ENCODE measurements at regions not wholly inside any gene's neighbourhood (a gene's known extent, or its start where the extent isn't known, plus 50 kb on each side); places are given as distances from the start of the nearest gene placed in this dataset.
"Not testable (repeated sequence)": the region's sequence is repeated elsewhere in the genome, so short reads cannot be mapped to it uniquely, and the experiment has no call there.

DNA sequence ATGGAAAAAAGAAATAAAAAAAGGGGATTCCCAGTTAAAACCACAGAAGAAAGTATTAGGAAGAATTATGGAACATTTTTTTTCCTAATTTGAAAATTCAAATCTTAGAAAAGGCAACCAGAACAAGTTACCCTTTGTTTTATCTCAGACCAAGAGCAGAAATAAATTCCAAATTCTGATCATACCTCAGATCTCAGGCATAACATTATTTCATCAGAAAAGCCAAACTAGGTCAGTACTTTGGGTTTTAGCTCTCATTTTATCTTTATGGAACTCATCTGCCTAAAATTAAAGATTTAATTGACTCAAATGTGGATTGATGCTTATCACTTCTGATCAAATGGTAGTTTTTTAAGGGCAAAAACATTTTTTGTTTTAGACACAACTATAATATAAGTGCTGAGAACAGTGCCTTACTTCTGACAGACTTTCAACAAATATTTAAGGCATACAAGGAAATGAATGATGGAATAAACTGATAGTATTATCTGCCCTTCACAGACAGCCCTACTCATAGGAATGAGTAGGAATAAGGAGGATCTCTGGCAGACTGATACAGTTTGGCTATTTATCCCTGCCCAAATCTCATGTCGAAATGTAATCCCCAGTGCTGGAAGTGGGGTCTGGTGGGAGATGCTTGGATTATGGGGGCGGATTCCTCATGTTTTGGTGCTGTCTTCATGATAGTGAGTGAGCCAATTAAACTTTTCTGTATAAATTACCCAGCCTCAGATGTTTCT is 245.3 kb upstream of the PITX2 start:
- TF ChIP-seq, protein P1, sequence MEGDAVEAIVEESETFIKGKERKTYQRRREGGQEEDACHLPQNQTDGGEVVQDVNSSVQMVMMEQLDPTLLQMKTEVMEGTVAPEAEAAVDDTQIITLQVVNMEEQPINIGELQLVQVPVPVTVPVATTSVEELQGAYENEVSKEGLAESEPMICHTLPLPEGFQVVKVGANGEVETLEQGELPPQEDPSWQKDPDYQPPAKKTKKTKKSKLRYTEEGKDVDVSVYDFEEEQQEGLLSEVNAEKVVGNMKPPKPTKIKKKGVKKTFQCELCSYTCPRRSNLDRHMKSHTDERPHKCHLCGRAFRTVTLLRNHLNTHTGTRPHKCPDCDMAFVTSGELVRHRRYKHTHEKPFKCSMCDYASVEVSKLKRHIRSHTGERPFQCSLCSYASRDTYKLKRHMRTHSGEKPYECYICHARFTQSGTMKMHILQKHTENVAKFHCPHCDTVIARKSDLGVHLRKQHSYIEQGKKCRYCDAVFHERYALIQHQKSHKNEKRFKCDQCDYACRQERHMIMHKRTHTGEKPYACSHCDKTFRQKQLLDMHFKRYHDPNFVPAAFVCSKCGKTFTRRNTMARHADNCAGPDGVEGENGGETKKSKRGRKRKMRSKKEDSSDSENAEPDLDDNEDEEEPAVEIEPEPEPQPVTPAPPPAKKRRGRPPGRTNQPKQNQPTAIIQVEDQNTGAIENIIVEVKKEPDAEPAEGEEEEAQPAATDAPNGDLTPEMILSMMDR (IDR thresholded peaks at IDR 0.05; ENCODE audit: unreplicated experiment), result no peak
- Mint-ChIP-seq H3K36me3 (ENCODE audit: low read depth, unreplicated experiment) (no peaks in the 10 kb centered on the region), H3K4me1 (ENCODE audit: unreplicated experiment) (no peaks in the 10 kb centered on the region), H3K27me3 (ENCODE audit: unreplicated experiment) (no peaks in the 10 kb centered on the region), H3K4me3 (ENCODE audit: unreplicated experiment) (no peak overlapping the region), H3K27ac (ENCODE audit: unreplicated experiment) (no peak overlapping the region), H3K9me3 (ENCODE audit: unreplicated experiment) (no peaks in the 10 kb centered on the region)
- no peak for DNase-seq (ENCODE audit: low spot score)

DNA sequence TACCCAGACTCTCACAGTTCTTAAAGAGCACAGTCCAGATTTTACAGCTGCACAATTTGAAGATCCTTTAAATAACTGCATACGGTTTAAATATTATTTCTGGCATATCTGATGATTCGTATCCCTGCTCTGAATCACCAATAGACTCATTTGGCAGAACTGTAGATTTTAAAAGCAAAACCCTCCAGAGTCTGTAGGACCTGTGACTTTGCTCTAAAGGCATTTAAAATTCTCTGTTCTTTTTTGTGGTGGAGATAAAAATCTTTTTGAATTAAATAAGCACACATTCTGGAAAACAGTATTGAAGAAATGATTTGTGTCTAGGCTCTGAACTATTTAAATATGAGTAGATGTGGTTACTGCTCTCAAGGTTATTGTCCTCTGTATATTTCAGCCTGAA is 246.2 kb upstream of the PITX2 start:
- Mint-ChIP-seq H3K36me3 (ENCODE audit: low read depth, unreplicated experiment) (no peaks in the 10 kb centered on the region), H3K27me3 (ENCODE audit: unreplicated experiment) (no peaks in the 10 kb centered on the region), H3K27ac (ENCODE audit: unreplicated experiment) (no peak overlapping the region), H3K9me3 (ENCODE audit: unreplicated experiment) (no peaks in the 10 kb centered on the region), H3K4me3 (ENCODE audit: unreplicated experiment) (no peak overlapping the region), H3K4me1 (ENCODE audit: unreplicated experiment) (no peaks in the 10 kb centered on the region)
- DNase-seq (ENCODE audit: low spot score), result no peak
- TF ChIP-seq, protein P1 (IDR thresholded peaks at IDR 0.05; ENCODE audit: unreplicated experiment), result no peak

DNA sequence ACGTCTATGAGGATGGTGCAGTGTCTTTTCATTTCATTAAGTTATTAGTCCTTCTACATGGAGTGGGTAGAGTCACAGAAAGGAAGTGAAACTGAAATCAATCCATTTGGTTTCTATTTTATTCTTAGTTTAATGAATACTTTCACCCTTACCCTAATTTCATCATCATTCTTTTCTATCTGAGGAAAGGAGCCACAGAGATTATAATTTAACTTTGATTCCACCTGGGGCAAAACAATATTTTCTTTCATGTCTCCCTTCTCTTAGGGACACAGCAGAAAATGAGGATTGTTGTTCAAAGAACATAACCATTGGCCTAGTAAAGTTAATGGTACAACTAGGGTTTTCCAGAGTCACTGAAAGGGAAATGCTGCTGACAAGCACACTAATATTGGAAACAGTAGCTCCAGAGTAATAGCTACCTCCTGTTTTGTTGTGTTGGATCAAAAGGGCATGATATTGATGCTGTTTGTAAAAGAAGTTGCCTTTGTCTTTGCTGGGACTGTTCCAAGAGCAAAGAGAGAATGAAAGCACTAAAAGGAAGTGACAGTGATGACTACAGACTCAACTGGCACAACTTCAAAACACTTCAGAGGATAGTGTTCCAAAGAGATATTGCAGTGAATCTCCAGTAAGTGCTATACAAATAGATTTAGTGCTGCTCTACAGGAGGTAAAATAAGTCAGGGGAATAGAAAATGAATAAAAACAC is 247.1 kb upstream of the PITX2 start:
- Mint-ChIP-seq H3K4me1 (ENCODE audit: unreplicated experiment) (no peaks in the 10 kb centered on the region), H3K27me3 (ENCODE audit: unreplicated experiment) (no peaks in the 10 kb centered on the region), H3K36me3 (ENCODE audit: low read depth, unreplicated experiment) (no peaks in the 10 kb centered on the region), H3K27ac (ENCODE audit: unreplicated experiment) (no peak overlapping the region), H3K9me3 (ENCODE audit: unreplicated experiment) (no peaks in the 10 kb centered on the region), H3K4me3 (ENCODE audit: unreplicated experiment) (no peak overlapping the region)
- no peak for DNase-seq (ENCODE audit: low spot score)
- TF ChIP-seq, protein P1 (IDR thresholded peaks at IDR 0.05; ENCODE audit: unreplicated experiment), result no peak

DNA sequence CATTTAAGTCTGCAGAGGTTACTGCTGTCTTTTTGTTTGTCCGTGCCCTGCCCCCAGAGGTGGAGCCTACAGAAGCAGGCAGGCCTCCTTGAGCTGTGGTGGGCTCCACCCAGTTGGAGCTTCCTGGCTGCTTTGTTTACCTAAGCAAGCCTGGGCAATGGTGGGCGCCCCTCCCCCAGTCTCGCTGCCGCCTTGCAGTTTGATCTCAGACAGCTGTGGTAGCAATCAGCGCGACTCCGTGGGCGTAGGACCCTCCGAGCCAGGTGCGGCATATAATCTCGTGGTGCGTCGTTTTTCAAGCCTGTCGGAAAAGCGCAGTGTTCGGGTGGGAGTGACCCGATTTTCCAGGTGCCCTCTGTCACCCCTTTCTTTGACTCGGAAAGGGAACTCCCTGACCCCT is 253.3 kb upstream of the PITX2 start:
- not testable (repeated sequence) for H3K27me3 Mint-ChIP-seq (ENCODE audit: unreplicated experiment); H3K4me3 Mint-ChIP-seq (ENCODE audit: unreplicated experiment); DNase-seq (ENCODE audit: low spot score); H3K27ac Mint-ChIP-seq (ENCODE audit: unreplicated experiment); H3K4me1 Mint-ChIP-seq (ENCODE audit: unreplicated experiment); H3K36me3 Mint-ChIP-seq (ENCODE audit: low read depth, unreplicated experiment); H3K9me3 Mint-ChIP-seq (ENCODE audit: unreplicated experiment)

DNA sequence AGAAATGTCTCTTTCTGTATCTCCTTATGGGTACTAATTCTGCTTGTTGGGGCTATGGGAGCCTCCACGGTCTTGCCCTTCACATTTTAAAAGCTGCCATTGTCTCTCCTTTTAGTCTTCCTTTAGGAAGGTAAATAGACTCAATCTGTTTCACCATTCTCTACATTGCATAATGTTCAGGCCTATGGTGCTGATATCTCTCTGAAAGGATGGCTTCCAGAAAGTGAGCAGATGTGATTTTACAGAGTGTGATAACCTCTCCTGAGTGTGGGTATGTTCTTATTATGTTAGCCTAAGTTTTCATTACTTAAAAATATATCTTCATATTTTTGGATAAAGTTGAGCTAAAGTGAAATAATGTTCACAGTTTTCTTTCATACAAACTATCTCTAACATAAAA is 254.0 kb upstream of the PITX2 start:
- H3K27ac Mint-ChIP-seq (ENCODE audit: unreplicated experiment), result no peak overlapping the region
- TF ChIP-seq, protein P1 (IDR thresholded peaks at IDR 0.05; ENCODE audit: unreplicated experiment), result no peak
- no peaks in the 10 kb centered on the region for H3K4me1 Mint-ChIP-seq (ENCODE audit: unreplicated experiment)
- DNase-seq (ENCODE audit: low spot score), result no peak
- peaks cover 4% of the 10 kb centered on the region for H3K9me3 Mint-ChIP-seq (ENCODE audit: unreplicated experiment)
- H3K27me3 Mint-ChIP-seq (ENCODE audit: unreplicated experiment), result no peaks in the 10 kb centered on the region
- no peaks in the 10 kb centered on the region for H3K36me3 Mint-ChIP-seq (ENCODE audit: low read depth, unreplicated experiment)
- no peak overlapping the region for H3K4me3 Mint-ChIP-seq (ENCODE audit: unreplicated experiment)
